OCI-LY7 (cell line): ENCODE measurements at regions not wholly inside any gene's neighbourhood (a gene's known extent, or its start where the extent isn't known, plus 50 kb on each side); places are given as distances from the start of the nearest gene placed in this dataset.
A peak's percentile ranks its signal among the peaks of the same experiment; 100 is the strongest.

Experiments used
- BruUV-seq: library from RNA; stranded (reverse); fragments of 400-500 nt; replicated peaks from 2 replicates; lab custom pipeline; 2021; lab: Mats Ljungman, UMichigan
- CTCF ChIA-PET: fragments of 300-600 bp; sonication (Branson Sonifier 250); formaldehyde crosslinking; loops from one replicate; lab custom pipeline; 2022; ENCODE audit warnings: antibody characterized with exemption; ENCODE audit not compliant: unreplicated experiment; lab: Charles Lee
- POLR2A ChIA-PET: fragments of 300-600 bp; sonication (Branson Sonifier 250); formaldehyde crosslinking; loops from one replicate; lab custom pipeline; 2022; ENCODE audit warnings: antibody characterized with exemption; lab: Charles Lee
- DNase-seq: peaks from one replicate; pipeline ENCODE4 v3.0.0-alpha.2; 2015; ENCODE audit warnings: low spot score
- H2AFZ ChIP-seq: fragments of 200-600 bp; sonication (generic), shearing (Covaris generic); 2 replicates; pipeline ENCODE4 v1.6.1; 2014; ENCODE audit warnings: mild to moderate bottlenecking, antibody characterized with exemption, low read length, moderate library complexity
- H3K27ac ChIP-seq: fragments of 200-600 bp; sonication (generic); 2 replicates; pipeline ENCODE4 v1.5.1; 2014; ENCODE audit warnings: mixed run types, low read depth, mild to moderate bottlenecking, moderate library complexity, low read length, inconsistent platforms; ENCODE audit not compliant: poor library complexity, severe bottlenecking
- H3K36me3 ChIP-seq: fragments of 200-600 bp; sonication (generic); 2 replicates; pipeline ENCODE4 v1.6.1; 2014; ENCODE audit warnings: mild to moderate bottlenecking, antibody characterized with exemption, low read length, moderate library complexity, mixed read lengths; ENCODE audit not compliant: insufficient read depth
- H3K4me1 ChIP-seq: fragments of 200-600 bp; sonication (generic); 2 replicates; pipeline ENCODE4 v1.5.1; 2014; ENCODE audit warnings: mild to moderate bottlenecking, low read length; ENCODE audit not compliant: insufficient read depth, poor library complexity, severe bottlenecking
- H3K4me2 ChIP-seq: fragments of 200-600 bp; sonication (generic); 2 replicates; pipeline ENCODE4 v1.6.1; 2014; ENCODE audit warnings: mild to moderate bottlenecking, low read length
- H3K4me3 ChIP-seq: fragments of 200-600 bp; sonication (generic); 2 replicates; pipeline ENCODE4 v1.5.1; 2014; ENCODE audit warnings: mild to moderate bottlenecking, low read depth, low read length; ENCODE audit not compliant: poor library complexity, severe bottlenecking
- H3K79me2 ChIP-seq: fragments of 200-600 bp; sonication (generic); 2 replicates; pipeline ENCODE4 v1.6.1; 2016; ENCODE audit warnings: low read depth, mild to moderate bottlenecking, low read length, moderate library complexity, mixed read lengths; ENCODE audit not compliant: insufficient read depth
- H3K9me2 ChIP-seq: fragments of 200-600 bp; sonication (generic); 2 replicates; pipeline ENCODE4 v1.6.1; 2016; ENCODE audit warnings: mild to moderate bottlenecking, low read length, mixed read lengths; ENCODE audit not compliant: insufficient read depth
- H3K9me3 ChIP-seq: fragments of 200-600 bp; sonication (generic); 2 replicates; pipeline ENCODE4 v1.6.1; 2014; ENCODE audit warnings: mild to moderate bottlenecking, mixed run types, low read length, mixed read lengths
- H4K20me1 ChIP-seq: fragments of 200-600 bp; sonication (generic); 2 replicates; pipeline ENCODE4 v1.6.1; 2014; ENCODE audit warnings: mild to moderate bottlenecking, antibody characterized with exemption, low read length, moderate library complexity, mixed read lengths; ENCODE audit not compliant: insufficient read depth
- EZH2phosphoT487 ChIP-seq: fragments of 200-600 bp; sonication (generic); IDR thresholded peaks from 2 replicates; pipeline ENCODE4 v1.6.1; 2018; ENCODE audit warnings: low read depth, borderline replicate concordance, mild to moderate bottlenecking, mixed run types, antibody characterized with exemption, low read length, moderate library complexity, mixed read lengths
- intact Hi-C: fragments of 100-400 bp; cut with micrococcal nuclease; formaldehyde crosslinking; loops from one replicate; pipeline ENCODE4 v1.10.0; 2022; ENCODE audit not compliant: unreplicated experiment
- TF ChIP-seq, protein P1 (sequence below): fragments of 200-600 bp; sonication (generic); conservative IDR thresholded peaks from 2 replicates; pipeline ENCODE4 v1.5.1; 2014; ENCODE audit warnings: mild to moderate bottlenecking, antibody characterized with exemption, low read length, moderate library complexity, mixed read lengths

DNA sequence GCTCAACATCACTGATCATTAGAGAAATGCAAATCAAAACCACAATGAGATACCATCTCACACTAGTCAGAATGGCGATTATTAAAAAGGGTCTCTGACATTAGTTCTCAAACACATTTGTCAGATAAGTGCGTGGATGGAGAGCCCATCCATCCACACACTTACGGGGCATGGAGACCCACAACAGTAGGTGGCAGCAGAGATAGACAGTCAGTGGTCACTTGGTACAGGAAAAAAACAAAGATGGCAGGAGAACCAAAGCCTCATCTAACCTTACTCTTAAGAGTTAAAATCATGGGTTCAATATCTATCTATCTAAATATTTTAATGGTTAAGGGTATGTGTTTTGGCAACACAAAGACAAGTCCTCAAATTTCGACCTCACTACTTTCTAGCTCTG lies 1378.7 kb upstream of the C9orf72 start:
- Histone ChIP-seq H3K27ac (no peak overlapping the region), H3K4me3 (no peak overlapping the region), H3K9me3 (no peaks in the 10 kb centered on the region), H2AFZ (no peak overlapping the region), H3K4me1 (no peaks in the 10 kb centered on the region), H3K36me3 (no peaks in the 10 kb centered on the region), H3K9me2 (no peaks in the 10 kb centered on the region), H3K4me2 (no peak overlapping the region), H3K79me2 (no peaks in the 10 kb centered on the region), H4K20me1 (no peaks in the 10 kb centered on the region)
- no peak for TF ChIP-seq EZH2phosphoT487
- TF ChIP-seq, protein P1, sequence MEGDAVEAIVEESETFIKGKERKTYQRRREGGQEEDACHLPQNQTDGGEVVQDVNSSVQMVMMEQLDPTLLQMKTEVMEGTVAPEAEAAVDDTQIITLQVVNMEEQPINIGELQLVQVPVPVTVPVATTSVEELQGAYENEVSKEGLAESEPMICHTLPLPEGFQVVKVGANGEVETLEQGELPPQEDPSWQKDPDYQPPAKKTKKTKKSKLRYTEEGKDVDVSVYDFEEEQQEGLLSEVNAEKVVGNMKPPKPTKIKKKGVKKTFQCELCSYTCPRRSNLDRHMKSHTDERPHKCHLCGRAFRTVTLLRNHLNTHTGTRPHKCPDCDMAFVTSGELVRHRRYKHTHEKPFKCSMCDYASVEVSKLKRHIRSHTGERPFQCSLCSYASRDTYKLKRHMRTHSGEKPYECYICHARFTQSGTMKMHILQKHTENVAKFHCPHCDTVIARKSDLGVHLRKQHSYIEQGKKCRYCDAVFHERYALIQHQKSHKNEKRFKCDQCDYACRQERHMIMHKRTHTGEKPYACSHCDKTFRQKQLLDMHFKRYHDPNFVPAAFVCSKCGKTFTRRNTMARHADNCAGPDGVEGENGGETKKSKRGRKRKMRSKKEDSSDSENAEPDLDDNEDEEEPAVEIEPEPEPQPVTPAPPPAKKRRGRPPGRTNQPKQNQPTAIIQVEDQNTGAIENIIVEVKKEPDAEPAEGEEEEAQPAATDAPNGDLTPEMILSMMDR: peak; percentile 54
- BruUV-seq: no TSS peak
- intact Hi-C loops: no loop called here
- ChIA-PET CTCF (no interaction called here), POLR2A (no interaction called here)
- no peak for DNase-seq

DNA sequence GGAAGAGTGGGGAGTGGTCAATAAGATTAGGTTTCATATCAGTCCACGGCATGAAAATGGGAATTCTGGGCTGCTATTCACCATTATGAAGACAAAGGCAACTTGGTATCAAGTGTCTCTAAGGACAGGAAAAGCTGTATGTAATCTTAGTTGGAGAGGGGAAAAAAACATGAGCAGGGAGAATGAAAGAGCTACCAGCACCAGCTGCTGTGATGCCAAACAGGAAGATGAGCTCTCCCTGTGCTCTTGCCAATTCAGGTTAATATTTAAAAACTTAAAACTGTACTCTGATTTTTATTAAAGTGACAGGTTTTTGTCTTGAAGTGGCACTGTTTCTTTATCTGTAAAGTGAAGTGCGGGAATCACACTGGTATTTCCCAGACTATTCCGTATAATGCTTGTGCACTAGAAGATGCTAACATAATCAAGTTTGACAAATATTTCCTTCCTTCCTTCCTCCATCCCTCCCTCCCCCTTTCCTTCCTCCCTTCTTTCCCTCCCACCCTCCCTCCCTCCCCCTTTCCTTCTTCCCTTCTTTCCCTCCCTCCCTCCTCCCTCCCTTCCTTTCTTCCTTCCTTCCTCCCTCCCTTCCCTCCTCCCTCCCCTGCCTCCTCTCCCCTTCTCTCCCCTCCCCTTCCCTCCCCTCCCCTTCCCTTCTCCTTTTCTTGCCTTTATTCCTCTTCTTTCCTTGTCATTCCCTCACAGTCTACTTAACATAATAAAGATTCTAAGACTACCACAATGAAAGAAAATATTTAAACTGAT lies 1383.0 kb upstream of the C9orf72 start:
- no peak for TF ChIP-seq EZH2phosphoT487
- TF ChIP-seq, protein P1: no peak
- BruUV-seq: no TSS peak
- Histone ChIP-seq H3K9me2 (no peaks in the 10 kb centered on the region), H3K4me2 (no peak overlapping the region), H4K20me1 (no peaks in the 10 kb centered on the region), H3K27ac (no peak overlapping the region), H3K36me3 (no peaks in the 10 kb centered on the region), H3K79me2 (no peaks in the 10 kb centered on the region), H3K4me1 (no peaks in the 10 kb centered on the region), H2AFZ (no peak overlapping the region), H3K9me3 (no peaks in the 10 kb centered on the region), H3K4me3 (no peak overlapping the region)
- no peak for DNase-seq
- ChIA-PET POLR2A (no interaction called here), CTCF (no interaction called here)
- intact Hi-C loops: no loop called here

DNA sequence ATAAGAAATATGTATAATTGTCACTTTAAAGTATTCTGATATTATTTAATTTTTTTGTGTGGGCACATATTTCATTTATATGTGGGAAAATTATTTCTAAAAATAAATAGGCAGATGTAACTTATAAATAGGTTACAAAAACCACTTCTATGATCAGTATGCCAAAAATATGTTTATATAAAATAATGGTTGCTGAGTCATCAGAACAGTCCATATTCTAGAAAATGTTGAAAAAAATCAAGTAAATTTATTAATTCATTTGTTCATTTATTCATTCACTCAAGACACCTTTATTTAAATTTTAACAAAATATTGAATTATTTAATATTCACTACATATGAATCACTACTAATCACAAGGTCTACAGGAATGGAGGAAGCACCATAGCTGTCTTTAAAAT lies 1387.3 kb upstream of the C9orf72 start:
- no TSS peak for BruUV-seq
- Histone ChIP-seq H3K4me3 (no peak overlapping the region), H3K4me1 (no peaks in the 10 kb centered on the region), H3K9me3 (no peaks in the 10 kb centered on the region), H3K79me2 (no peaks in the 10 kb centered on the region), H3K4me2 (no peak overlapping the region), H4K20me1 (no peaks in the 10 kb centered on the region), H3K9me2 (no peaks in the 10 kb centered on the region), H3K27ac (no peak overlapping the region), H3K36me3 (no peaks in the 10 kb centered on the region), H2AFZ (no peak overlapping the region)
- intact Hi-C loops: no loop called here
- no peak for DNase-seq
- ChIA-PET POLR2A (interaction anchor here (0.5 kb wide), 1 partner anchor 26 kb away, joined by 4 read pairs; no protein-coding TSS in a partner anchor), CTCF (no interaction called here)
- TF ChIP-seq, protein P1: no peak
- TF ChIP-seq EZH2phosphoT487: no peak
